Adrenal gland (tissue), 9 donors: ENCODE measurements at regions not wholly inside any gene's neighbourhood (a gene's known extent, or its start where the extent isn't known, plus 50 kb on each side); places are given as distances from the start of the nearest gene placed in this dataset.

Experiments used
- DNase-seq, 7 donors: peaks; one replicate each; pipeline ENCODE4 v3.0.0-alpha.2; 2019 to 2020
- H3K27ac ChIP-seq, 5 donors: fragments of 200-600 bp; sonication (generic) in 4 of 5; 1 replicate in 3 of 5; 2 replicates in 2 of 5; pipeline versions ENCODE4 v1.5.1 to v1.8.0; 2016 to 2020; ENCODE audit warnings: mild to moderate bottlenecking in 1 of 5
- H3K27me3 ChIP-seq: fragments of 200-600 bp; 2 replicates; pipeline ENCODE4 v1.8.0; 2021
- H3K36me3 ChIP-seq, 2 donors: fragments of 200-600 bp; replicated peaks in 1 of 2; 1 replicate in 1 of 2; 2 replicates in 1 of 2; pipeline versions ENCODE4 v1.5.1 to v1.8.0; 2018 to 2022
- H3K4me1 ChIP-seq, 2 donors: fragments of 200-600 bp; replicated peaks in 1 of 2; 1 replicate in 1 of 2; 2 replicates in 1 of 2; pipeline versions ENCODE4 v1.5.1 to v1.8.0; 2018 to 2021
- H3K4me3 ChIP-seq, 4 donors: fragments of 200-600 bp; sonication (generic) in 3 of 4; one replicate each; pipeline ENCODE4 v1.5.1; 2016 to 2018
- H3K9me3 ChIP-seq, 3 donors: fragments of 200-600 bp; sonication (generic) in 1 of 3; replicated peaks in 1 of 3; 1 replicate in 2 of 3; 2 replicates in 1 of 3; pipeline versions ENCODE4 v1.5.1 to v1.8.0; 2016 to 2021
- POLR2A ChIP-seq, 2 donors: fragments of 450-650 bp; IDR thresholded peaks; one replicate each; pipeline ENCODE4 v1.6.1; 2017; ENCODE audit warnings: antibody characterized with exemption in 2 of 2, mild to moderate bottlenecking in 2 of 2, moderate library complexity in 1 of 2
- WGBS, 4 donors: extraction: QIAGEN DNeasy Blood & Tissue Kit in 2 of 4; methylation state at CpG; one replicate each; pipeline versions ENCODE4 v1.1.5 to v1.1.7; 2013 to 2017; 5-methylcytosine and 5-hydroxymethylcytosine counted together
- intact Hi-C, 2 donors: fragments of 100-400 bp; cut with DNase I; formaldehyde crosslinking; loops; one replicate each; pipeline versions ENCODE4 v1.14.1 to v1.15.0; 2022 to 2023
- TF ChIP-seq, protein P1 (sequence below), 6 experiments: fragments of 450-650 bp in 4 of 6; fragments of 200-600 bp in 2 of 6; sonication (generic) in 1 of 6; IDR thresholded peaks; 1 replicate in 5 of 6; 2 replicates in 1 of 6; pipeline versions ENCODE4 v1.5.1 to v1.8.0; 2016 to 2021; ENCODE audit warnings: antibody characterized with exemption in 6 of 6, mild to moderate bottlenecking in 2 of 6, moderate library complexity in 1 of 6
- donor health status: healthy with polysubstance abuse.
- donor health status: Bipolar disorder and iron deficiency.
- donor health status: DM: yes; HTN: yes; CAD: no.
- donor health status: DM: no; HTN: no; CAD: no.
- donor health status: DM: no; HTN: no; CAD: no.

GRCh38 chr18:22348521-22349316, 69.0 kb downstream of the CTAGE1 start:
- WGBS, 4 donors: 16 to 55% (median 23%) methylated on average over 25 to 85 of the region's 85 CpGs
- peak; percentile 66 to 90 (median 79) for DNase-seq
- intact Hi-C loops: loop anchor here (5.0 to 10.0 kb wide), 3 partner anchors 174 to 209 kb away; no protein-coding TSS in a partner anchor
- Histone ChIP-seq H3K36me3 (no peaks in the 10 kb centered on the region), H3K4me1 (peaks cover 31 to 45% of the 10 kb centered on the region in 2 donors), H3K9me3 (no peaks in the 10 kb centered on the region), H3K27me3 (no peaks in the 10 kb centered on the region), H3K27ac (peak overlapping the region; percentile 78 to 96 (median 93)), H3K4me3 (peak overlapping the region in 2 of 4 donors; percentile 36 to 62)
- peak; percentile 56 to 70 for TF ChIP-seq POLR2A (IDR thresholded peaks at IDR 0.05)
- TF ChIP-seq, protein P1, sequence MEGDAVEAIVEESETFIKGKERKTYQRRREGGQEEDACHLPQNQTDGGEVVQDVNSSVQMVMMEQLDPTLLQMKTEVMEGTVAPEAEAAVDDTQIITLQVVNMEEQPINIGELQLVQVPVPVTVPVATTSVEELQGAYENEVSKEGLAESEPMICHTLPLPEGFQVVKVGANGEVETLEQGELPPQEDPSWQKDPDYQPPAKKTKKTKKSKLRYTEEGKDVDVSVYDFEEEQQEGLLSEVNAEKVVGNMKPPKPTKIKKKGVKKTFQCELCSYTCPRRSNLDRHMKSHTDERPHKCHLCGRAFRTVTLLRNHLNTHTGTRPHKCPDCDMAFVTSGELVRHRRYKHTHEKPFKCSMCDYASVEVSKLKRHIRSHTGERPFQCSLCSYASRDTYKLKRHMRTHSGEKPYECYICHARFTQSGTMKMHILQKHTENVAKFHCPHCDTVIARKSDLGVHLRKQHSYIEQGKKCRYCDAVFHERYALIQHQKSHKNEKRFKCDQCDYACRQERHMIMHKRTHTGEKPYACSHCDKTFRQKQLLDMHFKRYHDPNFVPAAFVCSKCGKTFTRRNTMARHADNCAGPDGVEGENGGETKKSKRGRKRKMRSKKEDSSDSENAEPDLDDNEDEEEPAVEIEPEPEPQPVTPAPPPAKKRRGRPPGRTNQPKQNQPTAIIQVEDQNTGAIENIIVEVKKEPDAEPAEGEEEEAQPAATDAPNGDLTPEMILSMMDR (IDR thresholded peaks at IDR 0.05): no peak

- intact Hi-C loops: loop anchor here (5.0 to 10.0 kb wide), 3 partner anchors 173 to 209 kb away; no protein-coding TSS in a partner anchor
- Histone ChIP-seq H3K9me3 (no peaks in the 10 kb centered on the region), H3K4me1 (peaks cover 31 to 54% of the 10 kb centered on the region in 2 donors), H3K27me3 (no peaks in the 10 kb centered on the region), H3K27ac (peak overlapping the region; percentile 78 to 96 (median 93)), H3K36me3 (no peaks in the 10 kb centered on the region), H3K4me3 (peak overlapping the region in 2 of 4 donors; percentile 36 to 62)
- TF ChIP-seq, protein P1 (IDR thresholded peaks at IDR 0.05): no peak
- TF ChIP-seq POLR2A (IDR thresholded peaks at IDR 0.05): no peak
- DNase-seq: peak in 6 of 7 donors; percentile 38 to 69 (median 62)
- WGBS, 4 donors: 9 to 17% (median 11%) methylated on average over 15 to 26 of the region's 26 CpGs
Observed at GRCh38 chr18:22347606-22348511, 69.9 kb downstream of the CTAGE1 start.

DNA sequence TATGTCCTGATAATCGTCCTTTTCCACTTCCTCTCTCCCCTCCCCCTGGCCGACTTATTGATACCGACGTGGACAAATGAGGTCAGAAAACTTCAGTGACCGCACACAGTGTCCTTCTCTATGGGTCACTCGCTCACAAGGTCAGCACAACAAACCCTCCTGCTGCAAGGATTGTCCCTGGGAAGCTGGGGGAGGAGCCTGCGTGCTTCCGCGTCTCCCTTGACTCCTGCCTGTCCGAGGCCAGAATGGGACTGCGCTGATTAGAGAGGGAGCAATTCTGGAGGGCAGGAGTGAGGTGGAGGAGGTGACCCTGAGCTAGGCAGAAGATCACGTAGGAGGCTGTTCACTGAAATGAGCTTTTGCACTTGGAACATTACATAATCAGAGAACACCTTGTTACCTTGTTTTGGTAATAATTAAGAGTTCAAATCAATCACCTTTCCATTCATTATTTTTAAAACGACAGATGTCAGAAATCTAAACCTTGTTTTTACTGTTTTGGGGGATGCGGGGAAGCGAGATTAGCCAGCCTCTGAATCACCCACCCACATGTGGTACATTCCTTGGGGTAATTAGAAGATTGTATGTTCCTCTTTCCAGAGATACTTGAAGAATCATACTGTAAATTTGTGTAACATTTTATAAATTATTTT, 70.6 kb downstream of the CTAGE1 start:
- no peaks in the 10 kb centered on the region for H3K9me3 ChIP-seq
- H3K4me1 ChIP-seq: peaks cover 31 to 61% of the 10 kb centered on the region in 2 donors
- peak; percentile 89 to 98 (median 93) for DNase-seq
- H3K36me3 ChIP-seq: no peaks in the 10 kb centered on the region
- peak overlapping the region; percentile 78 to 96 (median 93) for H3K27ac ChIP-seq
- H3K4me3 ChIP-seq: peak overlapping the region in 1 of 4 donors; percentile 62
- no peaks in the 10 kb centered on the region for H3K27me3 ChIP-seq
- peak; percentile 69 to 93 for TF ChIP-seq POLR2A (IDR thresholded peaks at IDR 0.05)
- TF ChIP-seq, protein P1 (IDR thresholded peaks at IDR 0.05): no peak
- intact Hi-C loops: loop anchor here (5.0 to 10.0 kb wide), 3 partner anchors 172 to 210 kb away; no protein-coding TSS in a partner anchor
- 3 to 7% (median 6%) methylated on average over 14 to 15 of the region's 15 CpGs for WGBS, 4 donors
